B cell (primary cell): ENCODE measurements at regions not wholly inside any gene's neighbourhood (a gene's known extent, or its start where the extent isn't known, plus 50 kb on each side); places are given as distances from the start of the nearest gene placed in this dataset.

ENCODE experiments used
- EZH2 ChIP-seq: IDR thresholded peaks from 2 replicates; pipeline ENCODE4 v1.6.1; 2012; ENCODE audit warnings: borderline replicate concordance, low read depth, mild to moderate bottlenecking, moderate library complexity, low read length; ENCODE audit not compliant: insufficient read depth, poor library complexity, severe bottlenecking
- TF ChIP-seq, protein P1 (sequence below): fragments of 200-600 bp; IDR thresholded peaks from one replicate; pipeline ENCODE4 v1.8.0; 2022; ENCODE audit warnings: antibody characterized with exemption, mild to moderate bottlenecking

DNA sequence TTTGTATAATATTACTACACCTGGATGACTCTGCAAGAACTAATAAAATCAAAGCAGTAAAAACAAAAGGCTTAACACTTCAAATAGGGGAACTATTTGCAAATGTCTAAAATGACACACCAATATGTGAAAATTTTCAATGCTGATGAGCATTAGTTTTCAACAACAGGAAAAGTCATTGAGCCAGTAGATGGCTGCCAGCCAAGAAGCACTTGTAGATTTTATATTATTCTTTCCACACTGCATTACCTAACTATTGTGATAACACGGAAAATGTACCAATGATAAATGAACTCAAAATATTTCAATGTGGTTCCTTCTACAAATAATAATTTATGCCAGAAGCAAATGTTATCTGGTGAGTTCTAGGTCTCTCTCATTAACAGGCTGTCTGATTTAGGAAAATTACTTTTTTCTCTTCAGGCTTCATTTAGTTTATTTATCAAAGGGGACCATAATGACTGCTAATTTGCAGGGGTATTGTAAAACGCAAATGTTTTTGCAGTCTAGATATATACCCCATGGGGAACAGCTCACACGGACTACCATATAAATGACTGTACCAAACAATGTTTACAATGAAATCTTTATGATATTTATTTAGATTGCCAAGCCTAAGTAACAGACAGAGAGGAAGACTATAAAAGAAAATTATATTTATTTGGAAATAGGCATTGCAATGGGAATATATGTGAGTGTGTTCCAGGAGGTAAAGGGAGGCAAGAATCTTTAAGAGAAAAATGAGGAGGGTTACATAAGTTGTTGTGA lies 407.8 kb downstream of the LIG4 start:
- TF ChIP-seq, protein P1, sequence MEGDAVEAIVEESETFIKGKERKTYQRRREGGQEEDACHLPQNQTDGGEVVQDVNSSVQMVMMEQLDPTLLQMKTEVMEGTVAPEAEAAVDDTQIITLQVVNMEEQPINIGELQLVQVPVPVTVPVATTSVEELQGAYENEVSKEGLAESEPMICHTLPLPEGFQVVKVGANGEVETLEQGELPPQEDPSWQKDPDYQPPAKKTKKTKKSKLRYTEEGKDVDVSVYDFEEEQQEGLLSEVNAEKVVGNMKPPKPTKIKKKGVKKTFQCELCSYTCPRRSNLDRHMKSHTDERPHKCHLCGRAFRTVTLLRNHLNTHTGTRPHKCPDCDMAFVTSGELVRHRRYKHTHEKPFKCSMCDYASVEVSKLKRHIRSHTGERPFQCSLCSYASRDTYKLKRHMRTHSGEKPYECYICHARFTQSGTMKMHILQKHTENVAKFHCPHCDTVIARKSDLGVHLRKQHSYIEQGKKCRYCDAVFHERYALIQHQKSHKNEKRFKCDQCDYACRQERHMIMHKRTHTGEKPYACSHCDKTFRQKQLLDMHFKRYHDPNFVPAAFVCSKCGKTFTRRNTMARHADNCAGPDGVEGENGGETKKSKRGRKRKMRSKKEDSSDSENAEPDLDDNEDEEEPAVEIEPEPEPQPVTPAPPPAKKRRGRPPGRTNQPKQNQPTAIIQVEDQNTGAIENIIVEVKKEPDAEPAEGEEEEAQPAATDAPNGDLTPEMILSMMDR, result no peak
- no peak for TF ChIP-seq EZH2
